ENCODE measurements at regions not wholly inside any gene's neighbourhood (a gene's known extent, or its start where the extent isn't known, plus 50 kb on each side); places are given as distances from the start of the nearest gene placed in this dataset.

DNA sequence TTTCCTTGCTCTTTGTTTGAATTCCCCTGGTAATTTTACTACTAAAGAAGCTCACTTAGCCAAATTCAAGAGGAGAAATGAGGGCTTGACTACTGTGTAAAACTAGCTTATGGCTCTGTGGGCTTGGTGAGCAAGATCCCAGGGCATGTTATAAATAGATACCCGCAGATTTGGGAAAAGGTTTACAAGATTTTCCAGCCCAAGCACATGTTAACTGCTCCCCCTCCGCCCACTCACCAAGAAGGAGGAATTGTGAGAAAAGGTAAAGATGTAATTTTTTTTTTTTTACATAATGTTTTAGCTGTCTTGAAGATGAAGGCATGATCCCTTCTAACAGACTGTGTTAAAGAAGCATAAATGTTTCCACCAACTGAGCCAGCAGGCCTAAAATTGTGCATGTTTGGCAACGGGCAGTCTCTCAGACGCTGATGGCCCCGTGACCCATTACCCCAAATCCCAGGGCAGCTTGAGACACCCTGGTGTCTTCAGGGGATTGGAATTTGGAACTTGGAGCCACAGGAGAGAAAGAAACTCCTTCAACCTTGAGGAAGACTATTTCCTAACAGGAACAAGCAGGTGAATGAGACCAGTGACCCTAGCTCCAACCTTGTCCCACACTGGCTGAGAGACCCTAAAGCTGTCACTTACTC, 429.8 kb upstream of the CELF2 start:
- TF ChIP-seq, protein P1, sequence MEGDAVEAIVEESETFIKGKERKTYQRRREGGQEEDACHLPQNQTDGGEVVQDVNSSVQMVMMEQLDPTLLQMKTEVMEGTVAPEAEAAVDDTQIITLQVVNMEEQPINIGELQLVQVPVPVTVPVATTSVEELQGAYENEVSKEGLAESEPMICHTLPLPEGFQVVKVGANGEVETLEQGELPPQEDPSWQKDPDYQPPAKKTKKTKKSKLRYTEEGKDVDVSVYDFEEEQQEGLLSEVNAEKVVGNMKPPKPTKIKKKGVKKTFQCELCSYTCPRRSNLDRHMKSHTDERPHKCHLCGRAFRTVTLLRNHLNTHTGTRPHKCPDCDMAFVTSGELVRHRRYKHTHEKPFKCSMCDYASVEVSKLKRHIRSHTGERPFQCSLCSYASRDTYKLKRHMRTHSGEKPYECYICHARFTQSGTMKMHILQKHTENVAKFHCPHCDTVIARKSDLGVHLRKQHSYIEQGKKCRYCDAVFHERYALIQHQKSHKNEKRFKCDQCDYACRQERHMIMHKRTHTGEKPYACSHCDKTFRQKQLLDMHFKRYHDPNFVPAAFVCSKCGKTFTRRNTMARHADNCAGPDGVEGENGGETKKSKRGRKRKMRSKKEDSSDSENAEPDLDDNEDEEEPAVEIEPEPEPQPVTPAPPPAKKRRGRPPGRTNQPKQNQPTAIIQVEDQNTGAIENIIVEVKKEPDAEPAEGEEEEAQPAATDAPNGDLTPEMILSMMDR (IDR thresholded peaks at IDR 0.05) = no peak
- no peak for TF ChIP-seq POLR2A (IDR thresholded peaks at IDR 0.05)
